Smooth muscle cell (in vitro differentiated cells): ENCODE measurements at regions not wholly inside any gene's neighbourhood (a gene's known extent, or its start where the extent isn't known, plus 50 kb on each side); places are given as distances from the start of the nearest gene placed in this dataset.

Source experiments
- DNase-seq: peaks from one replicate; lab custom pipeline; 2025; ENCODE audit not compliant: unreplicated experiment; lab: John Stamatoyannopoulos, UW
- H2AFZ ChIP-seq: fragments of 200-600 bp; sonication (generic); 2 replicates; pipeline ENCODE4 v1.6.0; 2016; ENCODE audit warnings: antibody characterized with exemption, low read depth, mild to moderate bottlenecking
- H3F3A ChIP-seq: fragments of 200-600 bp; sonication (generic); 2 replicates; pipeline ENCODE4 v1.6.0; 2017; ENCODE audit warnings: antibody characterized with exemption, low read depth
- H3K27ac ChIP-seq: fragments of 200-600 bp; sonication (generic); 2 replicates; pipeline ENCODE4 v1.5.1; 2016; ENCODE audit warnings: low read depth, mild to moderate bottlenecking
- H3K27me3 ChIP-seq: fragments of 200-600 bp; sonication (generic); 2 replicates; pipeline ENCODE4 v1.6.1; 2016; ENCODE audit warnings: low read depth, mild to moderate bottlenecking
- H3K36me3 ChIP-seq: fragments of 200-600 bp; sonication (generic); 2 replicates; pipeline ENCODE4 v1.5.1; 2016; ENCODE audit warnings: low read depth
- H3K4me1 ChIP-seq: fragments of 200-600 bp; sonication (generic); 2 replicates; pipeline ENCODE4 v1.5.1; 2016; ENCODE audit warnings: low read depth
- H3K4me2 ChIP-seq: fragments of 200-600 bp; sonication (generic); 2 replicates; pipeline ENCODE4 v1.6.0; 2016; ENCODE audit warnings: mild to moderate bottlenecking
- H3K4me3 ChIP-seq: fragments of 200-600 bp; sonication (generic); 2 replicates; pipeline ENCODE4 v1.5.1; 2016; ENCODE audit warnings: mild to moderate bottlenecking
- H3K79me2 ChIP-seq: fragments of 200-600 bp; sonication (generic); 2 replicates; pipeline ENCODE4 v1.6.0; 2016; ENCODE audit warnings: low read depth, mild to moderate bottlenecking
- H3K9ac ChIP-seq: fragments of 200-600 bp; sonication (generic); 2 replicates; pipeline ENCODE4 v1.6.0; 2016; ENCODE audit warnings: low read depth
- H3K9me3 ChIP-seq: fragments of 200-600 bp; sonication (generic); replicated peaks from 2 replicates; pipeline ENCODE4 v1.5.1; 2016; ENCODE audit warnings: low read depth
- H4K20me1 ChIP-seq: fragments of 200-600 bp; sonication (generic); 2 replicates; pipeline ENCODE4 v1.6.0; 2016; ENCODE audit warnings: low read depth
- WGBS: methylation state at CpG from one replicate; pipeline ENCODE4 v1.1.7; 2016; ENCODE audit warnings: low lambda C conversion rate; 5-methylcytosine and 5-hydroxymethylcytosine counted together
- TF ChIP-seq, protein P1 (sequence below): fragments of 200-600 bp; sonication (generic); IDR thresholded peaks from 2 replicates; pipeline ENCODE4 v1.5.1; 2017; ENCODE audit warnings: borderline replicate concordance, mild to moderate bottlenecking, antibody characterized with exemption; ENCODE audit not compliant: insufficient read depth, poor library complexity, severe bottlenecking

DNA sequence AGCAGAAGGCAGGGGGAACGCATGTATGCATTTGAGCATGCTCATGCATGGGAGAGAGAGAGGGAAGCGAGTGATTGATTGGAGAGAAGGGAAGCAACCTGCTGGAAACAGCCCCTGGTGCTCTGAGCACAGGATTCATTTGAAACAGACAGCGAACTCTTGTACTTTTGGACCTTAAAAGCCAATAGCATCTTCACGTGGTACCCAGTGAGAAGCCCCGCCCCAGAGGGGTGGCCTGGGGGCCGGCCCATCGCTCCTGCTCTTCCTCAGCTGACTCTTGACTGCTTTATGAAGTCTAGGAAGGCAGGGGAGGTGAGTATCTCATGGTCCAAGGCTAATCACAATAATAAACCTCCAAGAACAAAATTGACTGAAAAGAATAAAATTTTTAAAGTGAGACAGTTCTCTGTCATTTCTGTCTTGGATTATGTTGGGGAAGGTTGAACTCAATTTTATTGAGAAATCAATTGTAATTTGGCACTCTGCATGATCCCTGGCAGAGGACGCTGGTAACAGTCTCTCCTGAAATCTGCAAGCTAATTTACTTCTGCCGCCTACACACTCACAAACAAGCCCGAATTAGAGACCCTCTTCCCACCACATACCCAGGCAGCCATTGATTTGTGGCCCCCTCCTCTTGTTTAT, 168.2 kb upstream of the PPARGC1A start:
- Histone ChIP-seq H3K4me3 (no peak overlapping the region), H2AFZ (no peak overlapping the region), H3K4me1 (peaks cover 18% of the 10 kb centered on the region), H3K36me3 (no peaks in the 10 kb centered on the region), H3K27ac (no peak overlapping the region), H3F3A (peaks cover 8% of the 10 kb centered on the region), H3K27me3 (no peaks in the 10 kb centered on the region), H3K9me3 (no peaks in the 10 kb centered on the region), H3K79me2 (no peaks in the 10 kb centered on the region), H3K9ac (no peak overlapping the region), H3K4me2 (no peak overlapping the region), H4K20me1 (no peaks in the 10 kb centered on the region)
- TF ChIP-seq, protein P1, sequence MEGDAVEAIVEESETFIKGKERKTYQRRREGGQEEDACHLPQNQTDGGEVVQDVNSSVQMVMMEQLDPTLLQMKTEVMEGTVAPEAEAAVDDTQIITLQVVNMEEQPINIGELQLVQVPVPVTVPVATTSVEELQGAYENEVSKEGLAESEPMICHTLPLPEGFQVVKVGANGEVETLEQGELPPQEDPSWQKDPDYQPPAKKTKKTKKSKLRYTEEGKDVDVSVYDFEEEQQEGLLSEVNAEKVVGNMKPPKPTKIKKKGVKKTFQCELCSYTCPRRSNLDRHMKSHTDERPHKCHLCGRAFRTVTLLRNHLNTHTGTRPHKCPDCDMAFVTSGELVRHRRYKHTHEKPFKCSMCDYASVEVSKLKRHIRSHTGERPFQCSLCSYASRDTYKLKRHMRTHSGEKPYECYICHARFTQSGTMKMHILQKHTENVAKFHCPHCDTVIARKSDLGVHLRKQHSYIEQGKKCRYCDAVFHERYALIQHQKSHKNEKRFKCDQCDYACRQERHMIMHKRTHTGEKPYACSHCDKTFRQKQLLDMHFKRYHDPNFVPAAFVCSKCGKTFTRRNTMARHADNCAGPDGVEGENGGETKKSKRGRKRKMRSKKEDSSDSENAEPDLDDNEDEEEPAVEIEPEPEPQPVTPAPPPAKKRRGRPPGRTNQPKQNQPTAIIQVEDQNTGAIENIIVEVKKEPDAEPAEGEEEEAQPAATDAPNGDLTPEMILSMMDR: no peak
- DNase-seq: no peak
- WGBS: 87% methylated on average over 10 of the region's 10 CpGs

GRCh38 chr4:24056289-24056688, 166.4 kb upstream of the PPARGC1A start:
- Histone ChIP-seq H3K36me3 (no peaks in the 10 kb centered on the region), H4K20me1 (no peaks in the 10 kb centered on the region), H2AFZ (no peak overlapping the region), H3K4me1 (peaks cover 18% of the 10 kb centered on the region), H3K27ac (no peak overlapping the region), H3K9ac (no peak overlapping the region), H3K9me3 (no peaks in the 10 kb centered on the region), H3K79me2 (no peaks in the 10 kb centered on the region), H3K4me2 (no peak overlapping the region), H3F3A (peaks cover 13% of the 10 kb centered on the region), H3K4me3 (no peak overlapping the region), H3K27me3 (no peaks in the 10 kb centered on the region)
- 80% methylated on average over 1 of the region's 1 CpG for WGBS
- TF ChIP-seq, protein P1: no peak
- no peak for DNase-seq

DNA sequence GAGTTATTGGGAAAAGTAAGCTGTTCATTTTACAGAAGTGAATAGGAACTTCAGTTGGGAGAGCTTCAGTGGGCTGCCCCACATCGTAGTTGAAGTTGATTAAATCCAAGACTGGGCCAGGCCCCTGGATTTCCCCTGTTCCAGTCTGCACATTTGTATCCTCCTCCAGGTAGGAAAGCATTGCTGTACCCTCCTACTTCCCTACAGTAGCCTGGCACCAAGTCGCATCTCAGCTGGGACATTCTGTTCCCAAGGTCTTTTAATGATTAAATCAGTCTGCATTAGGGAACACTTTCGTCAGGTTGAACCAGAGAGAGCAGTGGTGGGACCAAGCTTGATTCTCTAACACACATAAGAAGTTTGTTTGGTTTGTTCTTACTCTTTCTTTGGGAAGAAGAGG, 165.8 kb upstream of the PPARGC1A start:
- Histone ChIP-seq H3K9ac (no peak overlapping the region), H3K4me3 (no peak overlapping the region), H4K20me1 (no peaks in the 10 kb centered on the region), H3K4me1 (peaks cover 18% of the 10 kb centered on the region), H3K9me3 (no peaks in the 10 kb centered on the region), H3K79me2 (no peaks in the 10 kb centered on the region), H3K27ac (no peak overlapping the region), H3F3A (peaks cover 14% of the 10 kb centered on the region), H2AFZ (no peak overlapping the region), H3K27me3 (no peaks in the 10 kb centered on the region), H3K4me2 (no peak overlapping the region), H3K36me3 (no peaks in the 10 kb centered on the region)
- TF ChIP-seq, protein P1: no peak
- no peak for DNase-seq
- 96% methylated on average over 3 of the region's 3 CpGs for WGBS

- no peaks in the 10 kb centered on the region for H3K79me2 ChIP-seq
- H3K9ac ChIP-seq: no peak overlapping the region
- 76% methylated on average over 3 of the region's 3 CpGs for WGBS
- no peaks in the 10 kb centered on the region for H3K9me3 ChIP-seq
- TF ChIP-seq, protein P1: no peak
- no peak overlapping the region for H3K4me3 ChIP-seq
- DNase-seq: no peak
- H3K27me3 ChIP-seq: no peaks in the 10 kb centered on the region
- peak overlapping the region; percentile 30 for H3K4me2 ChIP-seq
- H3F3A ChIP-seq: peaks cover 14% of the 10 kb centered on the region
- H3K27ac ChIP-seq: no peak overlapping the region
- H3K36me3 ChIP-seq: no peaks in the 10 kb centered on the region
- H4K20me1 ChIP-seq: no peaks in the 10 kb centered on the region
- H3K4me1 ChIP-seq: peaks cover 18% of the 10 kb centered on the region
- H2AFZ ChIP-seq: no peak overlapping the region
Measured at GRCh38 chr4:24054910-24055309, 165.1 kb upstream of the PPARGC1A start.
